ENCODE measurements at regions not wholly inside any gene's neighbourhood (a gene's known extent, or its start where the extent isn't known, plus 50 kb on each side); places are given as distances from the start of the nearest gene placed in this dataset.

DNA sequence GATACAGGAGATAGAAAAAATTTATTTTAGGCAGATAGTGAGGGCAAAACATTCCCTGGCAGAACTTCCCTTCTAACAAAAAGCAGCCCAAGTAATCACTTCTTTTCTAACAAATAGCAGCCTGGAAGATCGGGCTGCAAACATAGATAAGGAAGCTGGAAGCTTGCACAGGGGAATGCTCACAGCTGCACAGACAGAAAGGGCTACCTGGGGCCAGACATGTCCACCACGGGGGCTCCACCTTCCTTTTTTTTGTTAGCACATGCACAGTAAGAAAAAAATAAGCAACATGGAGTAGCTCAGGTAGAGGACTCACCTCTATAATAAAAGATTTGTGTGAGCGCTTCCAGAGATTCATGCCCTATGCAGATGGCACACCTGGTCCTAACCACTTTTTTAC, 420.5 kb downstream of the PTH2R start:
- TF ChIP-seq, protein P1, sequence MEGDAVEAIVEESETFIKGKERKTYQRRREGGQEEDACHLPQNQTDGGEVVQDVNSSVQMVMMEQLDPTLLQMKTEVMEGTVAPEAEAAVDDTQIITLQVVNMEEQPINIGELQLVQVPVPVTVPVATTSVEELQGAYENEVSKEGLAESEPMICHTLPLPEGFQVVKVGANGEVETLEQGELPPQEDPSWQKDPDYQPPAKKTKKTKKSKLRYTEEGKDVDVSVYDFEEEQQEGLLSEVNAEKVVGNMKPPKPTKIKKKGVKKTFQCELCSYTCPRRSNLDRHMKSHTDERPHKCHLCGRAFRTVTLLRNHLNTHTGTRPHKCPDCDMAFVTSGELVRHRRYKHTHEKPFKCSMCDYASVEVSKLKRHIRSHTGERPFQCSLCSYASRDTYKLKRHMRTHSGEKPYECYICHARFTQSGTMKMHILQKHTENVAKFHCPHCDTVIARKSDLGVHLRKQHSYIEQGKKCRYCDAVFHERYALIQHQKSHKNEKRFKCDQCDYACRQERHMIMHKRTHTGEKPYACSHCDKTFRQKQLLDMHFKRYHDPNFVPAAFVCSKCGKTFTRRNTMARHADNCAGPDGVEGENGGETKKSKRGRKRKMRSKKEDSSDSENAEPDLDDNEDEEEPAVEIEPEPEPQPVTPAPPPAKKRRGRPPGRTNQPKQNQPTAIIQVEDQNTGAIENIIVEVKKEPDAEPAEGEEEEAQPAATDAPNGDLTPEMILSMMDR (IDR thresholded peaks at IDR 0.05): no peak
- no peak for TF ChIP-seq POLR2A (IDR thresholded peaks at IDR 0.05)

Measured in esophagus squamous epithelium (tissue), 4 donors.